ENCODE measurements at regions not wholly inside any gene's neighbourhood (a gene's known extent, or its start where the extent isn't known, plus 50 kb on each side); places are given as distances from the start of the nearest gene placed in this dataset.

GRCh38 chr21:41052820-41053555 is 115.0 kb upstream of the BACE2 start:
- Histone ChIP-seq H3K4me3 (ENCODE audit: low read depth in 2 of 2, low read length in 1 of 2) (no peak overlapping the region), H3K79me2 (ENCODE audit: insufficient read depth) (no peaks in the 10 kb centered on the region), H3K9ac (no peak overlapping the region), H3K4me2 (no peak overlapping the region), H3K27me3 (ENCODE audit: insufficient read depth) (no peaks in the 10 kb centered on the region), H3K9me2 (no peaks in the 10 kb centered on the region), H4K20me1 (ENCODE audit: insufficient read depth) (no peaks in the 10 kb centered on the region), H2AFZ (ENCODE audit: low read depth) (no peak overlapping the region), H3K27ac (ENCODE audit: low read depth in 2 of 2, low read length in 1 of 2) (no peak overlapping the region), H3K36me3 (replicated peaks in 1 of 2; ENCODE audit: control insufficient read depth in 1 of 2, insufficient read depth in 2 of 2, low read length in 1 of 2) (no peaks in the 10 kb centered on the region), H3K4me1 (ENCODE audit: control insufficient read depth in 1 of 2, insufficient read depth in 2 of 2, low read depth in 1 of 2, low read length in 1 of 2) (no peaks in the 10 kb centered on the region; a peak in 1 of 4 replicates), H3K9me3 (no peaks in the 10 kb centered on the region), H3F3A (replicated peaks; ENCODE audit: insufficient read depth) (no peaks in the 10 kb centered on the region)
- TF ChIP-seq MEF2A (IDR thresholded peaks at IDR 0.05; ENCODE audit: borderline replicate concordance, low read depth): no peak
- DNase-seq: no peak
- POLR2A ChIA-PET: no interaction called here
- WGBS (ENCODE audit: low lambda C conversion rate): 45% methylated on average over 15 of the region's 15 CpGs
- CTCF ChIA-PET: interaction anchor here (0.5 to 1.2 kb wide), 2 partner anchors 52 to 561 kb away, joined by 3 read pairs; no protein-coding TSS in a partner anchor

GRCh38 chr21:41054018-41054578 is 113.9 kb upstream of the BACE2 start:
- no peak for DNase-seq
- Histone ChIP-seq H3K36me3 (replicated peaks in 1 of 2; ENCODE audit: control insufficient read depth in 1 of 2, insufficient read depth in 2 of 2, low read length in 1 of 2) (no peaks in the 10 kb centered on the region), H3K27me3 (ENCODE audit: insufficient read depth) (no peaks in the 10 kb centered on the region), H3K9me2 (no peaks in the 10 kb centered on the region), H3F3A (replicated peaks; ENCODE audit: insufficient read depth) (no peaks in the 10 kb centered on the region), H3K4me3 (ENCODE audit: low read depth in 2 of 2, low read length in 1 of 2) (no peak overlapping the region), H4K20me1 (ENCODE audit: insufficient read depth) (no peaks in the 10 kb centered on the region), H3K79me2 (ENCODE audit: insufficient read depth) (no peaks in the 10 kb centered on the region), H3K9me3 (no peaks in the 10 kb centered on the region), H2AFZ (ENCODE audit: low read depth) (no peak overlapping the region), H3K9ac (no peak overlapping the region), H3K27ac (ENCODE audit: low read depth in 2 of 2, low read length in 1 of 2) (no peak overlapping the region), H3K4me2 (no peak overlapping the region), H3K4me1 (ENCODE audit: control insufficient read depth in 1 of 2, insufficient read depth in 2 of 2, low read depth in 1 of 2, low read length in 1 of 2) (no peaks in the 10 kb centered on the region; a peak in 1 of 4 replicates)
- CTCF ChIA-PET: interaction anchor here (0.5 to 2.2 kb wide), 4 partner anchors 9 to 562 kb away, joined by 3 to 11 read pairs (median 4); no protein-coding TSS in a partner anchor
- no peak for TF ChIP-seq CHD2 (IDR thresholded peaks at IDR 0.05; ENCODE audit: low read length, partially characterized antibody)
- TF ChIP-seq FOXM1 (IDR thresholded peaks at IDR 0.05; ENCODE audit: low read depth): no peak
- TF ChIP-seq PBX3 (IDR thresholded peaks at IDR 0.05): no peak
- TF ChIP-seq MEF2A (IDR thresholded peaks at IDR 0.05; ENCODE audit: borderline replicate concordance, low read depth): no peak
- no peak for TF ChIP-seq EP300 (IDR thresholded peaks at IDR 0.05; ENCODE audit: borderline replicate concordance in 1 of 2, low read depth in 1 of 2, low read length in 1 of 2)
- TF ChIP-seq IRF3 (IDR thresholded peaks at IDR 0.05; ENCODE audit: low read depth, low read length): no peak
- TF ChIP-seq TAF1 (IDR thresholded peaks at IDR 0.05; ENCODE audit: borderline replicate concordance, low read depth, low read length): no peak
- TF ChIP-seq NFIC (IDR thresholded peaks at IDR 0.05; ENCODE audit: borderline replicate concordance): no peak
- TF ChIP-seq RFX5 (IDR thresholded peaks at IDR 0.05; ENCODE audit: low read length): no peak
- TF ChIP-seq CTCF (IDR thresholded peaks at IDR 0.05): no peak
- TF ChIP-seq FOXJ3 (CRISPR knock-in tag; IDR thresholded peaks at IDR 0.05): no peak
- 39% methylated on average over 6 of the region's 6 CpGs for WGBS (ENCODE audit: low lambda C conversion rate)
- POLR2A ChIA-PET: no interaction called here

Data from SK-N-SH (cell line).